ENCODE measurements at regions not wholly inside any gene's neighbourhood (a gene's known extent, or its start where the extent isn't known, plus 50 kb on each side); places are given as distances from the start of the nearest gene placed in this dataset.

DNA sequence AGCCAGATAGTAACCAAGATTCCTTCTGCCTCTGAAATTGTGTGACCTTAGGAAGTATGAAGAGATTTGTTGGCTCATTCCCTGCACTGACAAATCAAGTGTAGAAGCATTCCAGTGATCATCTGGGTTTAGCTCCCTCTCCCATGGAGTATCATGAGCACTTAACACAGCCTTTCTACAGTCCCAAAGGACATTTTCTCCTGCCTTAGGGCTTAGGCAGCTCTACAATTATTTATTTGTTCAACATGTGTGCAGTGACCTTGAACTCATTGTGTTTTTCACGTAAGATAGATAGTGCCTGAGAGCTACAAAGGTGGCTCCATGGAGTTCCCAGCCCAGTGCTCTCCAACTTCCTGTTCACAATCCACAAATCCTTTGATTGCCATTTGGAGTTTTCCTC lies 94.8 kb upstream of the FAT3 start:
- TF ChIP-seq POLR2AphosphoS5 (IDR thresholded peaks at IDR 0.05; ENCODE audit: low read depth), result no peak
- TF ChIP-seq, protein P1, sequence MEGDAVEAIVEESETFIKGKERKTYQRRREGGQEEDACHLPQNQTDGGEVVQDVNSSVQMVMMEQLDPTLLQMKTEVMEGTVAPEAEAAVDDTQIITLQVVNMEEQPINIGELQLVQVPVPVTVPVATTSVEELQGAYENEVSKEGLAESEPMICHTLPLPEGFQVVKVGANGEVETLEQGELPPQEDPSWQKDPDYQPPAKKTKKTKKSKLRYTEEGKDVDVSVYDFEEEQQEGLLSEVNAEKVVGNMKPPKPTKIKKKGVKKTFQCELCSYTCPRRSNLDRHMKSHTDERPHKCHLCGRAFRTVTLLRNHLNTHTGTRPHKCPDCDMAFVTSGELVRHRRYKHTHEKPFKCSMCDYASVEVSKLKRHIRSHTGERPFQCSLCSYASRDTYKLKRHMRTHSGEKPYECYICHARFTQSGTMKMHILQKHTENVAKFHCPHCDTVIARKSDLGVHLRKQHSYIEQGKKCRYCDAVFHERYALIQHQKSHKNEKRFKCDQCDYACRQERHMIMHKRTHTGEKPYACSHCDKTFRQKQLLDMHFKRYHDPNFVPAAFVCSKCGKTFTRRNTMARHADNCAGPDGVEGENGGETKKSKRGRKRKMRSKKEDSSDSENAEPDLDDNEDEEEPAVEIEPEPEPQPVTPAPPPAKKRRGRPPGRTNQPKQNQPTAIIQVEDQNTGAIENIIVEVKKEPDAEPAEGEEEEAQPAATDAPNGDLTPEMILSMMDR (IDR thresholded peaks at IDR 0.05; ENCODE audit: insufficient read depth, low read length), result no peak
- TF ChIP-seq, protein P2, sequence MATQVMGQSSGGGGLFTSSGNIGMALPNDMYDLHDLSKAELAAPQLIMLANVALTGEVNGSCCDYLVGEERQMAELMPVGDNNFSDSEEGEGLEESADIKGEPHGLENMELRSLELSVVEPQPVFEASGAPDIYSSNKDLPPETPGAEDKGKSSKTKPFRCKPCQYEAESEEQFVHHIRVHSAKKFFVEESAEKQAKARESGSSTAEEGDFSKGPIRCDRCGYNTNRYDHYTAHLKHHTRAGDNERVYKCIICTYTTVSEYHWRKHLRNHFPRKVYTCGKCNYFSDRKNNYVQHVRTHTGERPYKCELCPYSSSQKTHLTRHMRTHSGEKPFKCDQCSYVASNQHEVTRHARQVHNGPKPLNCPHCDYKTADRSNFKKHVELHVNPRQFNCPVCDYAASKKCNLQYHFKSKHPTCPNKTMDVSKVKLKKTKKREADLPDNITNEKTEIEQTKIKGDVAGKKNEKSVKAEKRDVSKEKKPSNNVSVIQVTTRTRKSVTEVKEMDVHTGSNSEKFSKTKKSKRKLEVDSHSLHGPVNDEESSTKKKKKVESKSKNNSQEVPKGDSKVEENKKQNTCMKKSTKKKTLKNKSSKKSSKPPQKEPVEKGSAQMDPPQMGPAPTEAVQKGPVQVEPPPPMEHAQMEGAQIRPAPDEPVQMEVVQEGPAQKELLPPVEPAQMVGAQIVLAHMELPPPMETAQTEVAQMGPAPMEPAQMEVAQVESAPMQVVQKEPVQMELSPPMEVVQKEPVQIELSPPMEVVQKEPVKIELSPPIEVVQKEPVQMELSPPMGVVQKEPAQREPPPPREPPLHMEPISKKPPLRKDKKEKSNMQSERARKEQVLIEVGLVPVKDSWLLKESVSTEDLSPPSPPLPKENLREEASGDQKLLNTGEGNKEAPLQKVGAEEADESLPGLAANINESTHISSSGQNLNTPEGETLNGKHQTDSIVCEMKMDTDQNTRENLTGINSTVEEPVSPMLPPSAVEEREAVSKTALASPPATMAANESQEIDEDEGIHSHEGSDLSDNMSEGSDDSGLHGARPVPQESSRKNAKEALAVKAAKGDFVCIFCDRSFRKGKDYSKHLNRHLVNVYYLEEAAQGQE (IDR thresholded peaks at IDR 0.05; ENCODE audit: insufficient replicate concordance, low read depth), result no peak
